NCI-H1694 (cell line): ENCODE measurements at regions not wholly inside any gene's neighbourhood (a gene's known extent, or its start where the extent isn't known, plus 50 kb on each side); places are given as distances from the start of the nearest gene placed in this dataset.

Source experiments
- DNase-seq: peaks from one replicate; lab custom pipeline; 2025; lab: John Stamatoyannopoulos, UW

- no peak for DNase-seq
Measured at GRCh38 chr3:148083526-148084182, 614.0 kb upstream of the AGTR1 start.

GRCh38 chr3:148084931-148085330 lies 612.8 kb upstream of the AGTR1 start:
- no peak for DNase-seq

- DNase-seq = no peak
Measured at GRCh38 chr3:148087601-148088371, 609.9 kb upstream of the AGTR1 start.

- DNase-seq = no peak
Measured at GRCh38 chr3:148089171-148089570, 608.5 kb upstream of the AGTR1 start.

- no peak for DNase-seq
Measured at GRCh38 chr3:148090156-148090555, 607.5 kb upstream of the AGTR1 start.

- no peak for DNase-seq
Measured at GRCh38 chr3:148092624-148093347, 604.9 kb upstream of the AGTR1 start.

- DNase-seq = no peak
Measured at GRCh38 chr3:148093753-148094152, 604.0 kb upstream of the AGTR1 start.

GRCh38 chr3:148095962-148096361 lies 601.7 kb upstream of the AGTR1 start:
- DNase-seq = no peak

- DNase-seq = no peak
Measured at GRCh38 chr3:148100476-148100875, 597.2 kb upstream of the AGTR1 start.

- DNase-seq = no peak
Measured at GRCh38 chr3:148101061-148101460, 596.6 kb upstream of the AGTR1 start.

GRCh38 chr3:148102156-148102555 lies 595.5 kb upstream of the AGTR1 start:
- no peak for DNase-seq

- DNase-seq = no peak
Measured at GRCh38 chr3:148106062-148106461, 591.6 kb upstream of the AGTR1 start.

GRCh38 chr3:148126956-148127355 lies 570.7 kb upstream of the AGTR1 start:
- DNase-seq = no peak

GRCh38 chr3:148128136-148128535 lies 569.6 kb upstream of the AGTR1 start:
- DNase-seq = no peak

GRCh38 chr3:148131990-148132638 lies 565.6 kb upstream of the AGTR1 start:
- DNase-seq = no peak

- no peak for DNase-seq
Measured at GRCh38 chr3:148136816-148137215, 560.9 kb upstream of the AGTR1 start.

- DNase-seq = no peak
Measured at GRCh38 chr3:148146241-148146640, 551.5 kb upstream of the AGTR1 start.

GRCh38 chr3:148146947-148147826 lies 550.5 kb upstream of the AGTR1 start:
- no peak for DNase-seq

- DNase-seq = no peak
Measured at GRCh38 chr3:148147903-148148302, 549.8 kb upstream of the AGTR1 start.

GRCh38 chr3:148149556-148149955 lies 548.1 kb upstream of the AGTR1 start:
- no peak for DNase-seq

GRCh38 chr3:148150141-148150540 lies 547.6 kb upstream of the AGTR1 start:
- DNase-seq = no peak
